Common myeloid progenitor, CD34-positive (primary cell): ENCODE measurements at regions not wholly inside any gene's neighbourhood (a gene's known extent, or its start where the extent isn't known, plus 50 kb on each side); places are given as distances from the start of the nearest gene placed in this dataset.

Experiments
- CTCF ChIA-PET: fragments of 350-600 bp; sonication (Branson Sonifier 250); formaldehyde crosslinking; loops from one replicate; lab custom pipeline; 2021; ENCODE audit warnings: antibody characterized with exemption; lab: Charles Lee
- POLR2A ChIA-PET: fragments of 350-600 bp; sonication (Branson Sonifier 250); formaldehyde crosslinking; loops from one replicate; lab custom pipeline; 2021; ENCODE audit warnings: antibody characterized with exemption; lab: Charles Lee
- DNase-seq, 3 donors: peaks; one replicate each; pipeline versions ENCODE4 v3.0.0 to v3.0.0-alpha.2; 2013
- H3K27ac ChIP-seq, 2 experiments: 1 replicate in 1 of 2; 2 replicates in 1 of 2; pipeline ENCODE4 v1.7.0; 2013; ENCODE audit warnings: inconsistent platforms in 2 of 2, low read length in 2 of 2, mild to moderate bottlenecking in 2 of 2, low read depth in 1 of 2, moderate library complexity in 1 of 2; ENCODE audit not compliant: severe bottlenecking in 2 of 2, insufficient read depth in 1 of 2, poor library complexity in 1 of 2
- H3K27me3 ChIP-seq, 5 experiments: replicated peaks in 2 of 5; 1 replicate in 3 of 5; 2 replicates in 2 of 5; pipeline versions ENCODE4 v1.6.1 to v1.7.0; 2013; ENCODE audit warnings: low read length in 4 of 5, mild to moderate bottlenecking in 2 of 5, moderate library complexity in 2 of 5, inconsistent platforms in 1 of 5; ENCODE audit not compliant: insufficient read depth in 5 of 5, control insufficient read depth in 4 of 5
- H3K36me3 ChIP-seq, 4 experiments: 1 replicate in 2 of 4; 2 replicates in 2 of 4; pipeline versions ENCODE4 v1.6.1 to v1.7.0; 2013; ENCODE audit warnings: low read length in 3 of 4, control low read depth in 1 of 4, mild to moderate bottlenecking in 1 of 4; ENCODE audit not compliant: control insufficient read depth in 4 of 4, insufficient read depth in 4 of 4
- H3K4me1 ChIP-seq, 4 experiments: 1 replicate in 3 of 4; 2 replicates in 1 of 4; pipeline versions ENCODE4 v1.6.1 to v1.7.1; 2013; ENCODE audit warnings: low read length in 3 of 4, mild to moderate bottlenecking in 3 of 4, control low read depth in 1 of 4, inconsistent platforms in 1 of 4, moderate library complexity in 1 of 4; ENCODE audit not compliant: control insufficient read depth in 4 of 4, insufficient read depth in 4 of 4; ENCODE audit errors: control extremely low read depth in 1 of 4
- H3K4me3 ChIP-seq, 7 experiments: 1 replicate in 4 of 7; 2 replicates in 3 of 7; pipeline versions ENCODE4 v1.5.1 to v1.7.0; 2013; ENCODE audit warnings: mild to moderate bottlenecking in 7 of 7, low read length in 6 of 7, moderate library complexity in 6 of 7, inconsistent platforms in 2 of 7, low read depth in 2 of 7, control low read depth in 1 of 7; ENCODE audit not compliant: insufficient read depth in 4 of 7, control insufficient read depth in 1 of 7; ENCODE audit errors: extremely low read depth in 1 of 7
- H3K9me3 ChIP-seq, 5 experiments: 1 replicate in 4 of 5; 2 replicates in 1 of 5; pipeline versions ENCODE4 v1.6.1 to v1.7.1; 2013; ENCODE audit warnings: low read length in 4 of 5, mild to moderate bottlenecking in 2 of 5, inconsistent platforms in 1 of 5, low read depth in 1 of 5, moderate library complexity in 1 of 5; ENCODE audit not compliant: control insufficient read depth in 4 of 5, insufficient read depth in 2 of 5; ENCODE audit errors: control extremely low read depth in 1 of 5
- WGBS: methylation state at CpG from one replicate; pipeline ENCODE4 v1.1.5; 2013; ENCODE audit not compliant: insufficient coverage; 5-methylcytosine and 5-hydroxymethylcytosine counted together

DNA sequence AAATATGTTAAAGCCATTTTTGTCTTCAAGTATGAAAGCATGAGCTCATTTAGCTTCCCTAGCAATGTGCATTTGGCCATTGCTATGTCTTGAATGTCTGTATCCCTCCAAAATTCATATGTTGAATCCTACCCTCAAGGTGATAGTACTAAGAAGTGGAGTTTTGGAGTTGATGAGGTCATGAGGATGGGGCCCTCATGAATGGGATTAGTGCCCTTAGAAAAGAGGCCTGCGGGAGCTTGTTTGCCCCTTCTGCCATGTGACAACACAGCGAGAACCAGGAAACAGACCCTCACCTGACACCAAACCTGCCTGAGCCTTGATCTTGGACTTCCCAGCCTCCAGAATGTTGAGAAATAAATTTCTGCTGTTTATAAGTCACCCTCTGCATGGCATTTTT is 61.3 kb upstream of the UCN3 start:
- ChIA-PET POLR2A (no interaction called here), CTCF (interaction anchor here (1.2 kb wide), 1 partner anchor 10 kb away, joined by 3 read pairs; no protein-coding TSS in a partner anchor)
- H3K4me3 ChIP-seq = no peak overlapping the region
- WGBS = 100% methylated on average over 2 of the region's 2 CpGs
- DNase-seq = no peak
- no peaks in the 10 kb centered on the region for H3K36me3 ChIP-seq
- H3K4me1 ChIP-seq = no peaks in the 10 kb centered on the region
- no peaks in the 10 kb centered on the region for H3K27me3 ChIP-seq
- no peak overlapping the region for H3K27ac ChIP-seq
- peaks cover 0 to 6% (median 0%) of the 10 kb centered on the region in 5 experiments for H3K9me3 ChIP-seq

DNA sequence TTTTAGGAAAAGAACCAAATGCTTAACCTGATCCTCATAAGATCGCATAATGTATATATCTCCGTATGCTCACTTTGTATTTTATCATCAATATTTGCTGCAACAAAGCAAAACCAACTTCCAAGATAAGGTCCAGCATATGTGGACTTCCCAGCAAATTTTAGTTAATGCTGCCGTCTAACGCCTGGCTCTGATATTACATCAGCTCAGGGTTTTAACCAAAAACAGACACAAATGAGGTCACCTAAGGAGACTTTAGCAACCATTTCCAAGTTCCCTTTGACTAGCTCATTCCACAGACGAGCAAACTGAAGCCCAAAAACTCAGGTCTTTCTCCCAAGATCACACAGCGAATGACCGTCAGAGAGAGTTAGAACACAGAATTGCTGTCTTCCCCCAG is 59.4 kb upstream of the UCN3 start:
- H3K36me3 ChIP-seq = no peaks in the 10 kb centered on the region
- H3K4me1 ChIP-seq = no peaks in the 10 kb centered on the region
- no peak overlapping the region for H3K27ac ChIP-seq
- no peaks in the 10 kb centered on the region for H3K27me3 ChIP-seq
- WGBS = 97% methylated on average over 7 of the region's 7 CpGs
- POLR2A ChIA-PET = no interaction called here
- CTCF ChIA-PET = interaction anchor here (1.9 kb wide), 1 partner anchor 12 kb away, joined by 5 read pairs; no protein-coding TSS in a partner anchor
- DNase-seq = no peak
- H3K4me3 ChIP-seq = no peak overlapping the region
- peaks cover 0 to 6% (median 0%) of the 10 kb centered on the region in 5 experiments for H3K9me3 ChIP-seq

DNA sequence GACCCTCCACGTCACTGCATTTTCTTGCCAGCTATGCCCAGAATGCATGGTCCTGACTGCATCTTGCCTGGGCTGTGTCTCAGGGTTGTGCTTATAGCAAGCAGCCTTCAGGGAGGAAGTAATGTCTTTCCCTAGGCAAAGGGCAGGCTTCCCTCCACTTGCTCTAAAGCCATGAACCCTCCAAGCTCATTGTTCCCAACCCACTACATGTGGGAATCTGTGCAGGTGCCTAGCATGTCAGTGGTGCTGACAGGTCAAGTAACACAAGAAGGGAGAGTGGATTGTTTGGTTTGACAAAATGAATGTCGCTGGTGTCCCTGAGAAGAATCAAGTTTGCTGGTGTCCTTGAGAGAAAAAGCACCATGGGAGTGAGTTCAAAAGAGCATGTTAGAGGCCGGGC is 53.9 kb upstream of the UCN3 start:
- DNase-seq = no peak
- ChIA-PET CTCF (interaction anchor here (1.6 to 2.2 kb wide), 2 partner anchors 11 to 28 kb away, joined by 4 to 7 read pairs; no protein-coding TSS in a partner anchor), POLR2A (no interaction called here)
- Histone ChIP-seq H3K4me1 (no peaks in the 10 kb centered on the region), H3K27me3 (no peaks in the 10 kb centered on the region), H3K4me3 (no peak overlapping the region), H3K9me3 (peaks cover 0 to 7% (median 2%) of the 10 kb centered on the region in 5 experiments), H3K36me3 (no peaks in the 10 kb centered on the region), H3K27ac (no peak overlapping the region)
- WGBS = 95% methylated on average over 2 of the region's 3 CpGs

DNA sequence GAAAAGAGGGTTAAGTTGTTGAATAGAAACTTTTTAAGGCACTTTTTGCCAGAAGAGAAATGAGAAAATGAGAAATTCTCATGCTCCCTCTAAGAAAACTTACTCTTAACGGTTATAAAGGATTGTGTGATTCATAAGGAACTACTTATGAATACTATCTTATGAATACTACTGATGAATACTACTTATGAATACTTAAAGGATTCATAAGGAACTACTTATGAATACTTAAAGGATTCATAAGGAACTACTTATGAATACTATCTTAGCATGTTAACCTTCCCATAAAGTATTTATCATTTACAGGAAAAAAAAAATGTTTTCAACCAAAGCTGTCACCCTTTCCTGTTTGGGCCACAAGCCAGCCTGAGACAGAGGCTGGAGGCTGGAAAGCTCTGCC is 53.1 kb upstream of the UCN3 start:
- Histone ChIP-seq H3K36me3 (no peaks in the 10 kb centered on the region), H3K9me3 (peaks cover 0 to 5% (median 2%) of the 10 kb centered on the region in 5 experiments), H3K27me3 (no peaks in the 10 kb centered on the region), H3K4me3 (no peak overlapping the region), H3K4me1 (no peaks in the 10 kb centered on the region), H3K27ac (no peak overlapping the region)
- ChIA-PET POLR2A (no interaction called here), CTCF (no interaction called here)
- no peak for DNase-seq
- WGBS = no CpG with 5 or more reads among the region's 1 CpG

DNA sequence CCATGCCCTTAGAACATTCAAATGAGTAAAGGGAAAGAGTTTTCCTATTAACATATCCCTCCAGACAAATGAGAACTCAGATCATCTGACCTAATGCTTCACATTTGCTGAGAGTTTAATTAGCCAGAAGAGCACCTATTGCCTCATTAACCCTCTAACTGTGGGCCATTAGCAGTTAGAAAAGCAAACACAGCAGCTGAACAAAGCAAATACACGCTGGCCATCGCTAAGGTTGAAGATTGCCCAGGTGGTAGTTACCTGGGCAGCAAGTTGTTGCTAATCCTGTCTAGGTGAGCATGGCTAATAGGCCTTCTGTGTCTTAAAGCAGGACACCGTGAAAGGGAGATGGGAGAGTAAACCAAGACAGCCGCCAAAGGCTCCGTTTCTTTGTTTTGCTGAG is 49.9 kb upstream of the UCN3 start:
- no peaks in the 10 kb centered on the region for H3K36me3 ChIP-seq
- H3K27me3 ChIP-seq = no peaks in the 10 kb centered on the region
- no peak for DNase-seq
- 99% methylated on average over 5 of the region's 5 CpGs for WGBS
- POLR2A ChIA-PET = no interaction called here
- CTCF ChIA-PET = no interaction called here
- peaks cover 0 to 5% (median 2%) of the 10 kb centered on the region in 5 experiments for H3K9me3 ChIP-seq
- H3K27ac ChIP-seq = no peak overlapping the region
- no peak overlapping the region for H3K4me3 ChIP-seq
- peaks cover 0 to 13% (median 10%) of the 10 kb centered on the region in 4 experiments for H3K4me1 ChIP-seq
